Natural killer cell (primary cell): ENCODE measurements at regions not wholly inside any gene's neighbourhood (a gene's known extent, or its start where the extent isn't known, plus 50 kb on each side); places are given as distances from the start of the nearest gene placed in this dataset.

Source experiments
- ATAC-seq, 3 donors: fragments of 150-1000 bp in 2 of 3; fragments of 200-7000 bp in 1 of 3; cut with Tn5 transposase; 1 replicate in 1 of 3; 2 replicates in 2 of 3; pipeline ENCODE4 v1.10.0; 2021; ENCODE audit warnings: mild to moderate bottlenecking in 2 of 3, moderate library complexity in 2 of 3
- DNase-seq, 2 donors: peaks; one replicate each; pipeline versions ENCODE4 v3.0.0 to v3.0.0-alpha.2; 2013 to 2021; ENCODE audit warnings: mixed read lengths in 1 of 2
- H3K27ac ChIP-seq: one replicate; pipeline ENCODE4 v1.5.1; 2013; ENCODE audit warnings: mild to moderate bottlenecking, low read length
- H3K27me3 ChIP-seq: one replicate; pipeline ENCODE4 v1.6.1; 2013; ENCODE audit warnings: low read length; ENCODE audit not compliant: control insufficient read depth, insufficient read depth
- H3K36me3 ChIP-seq: one replicate; pipeline ENCODE4 v1.6.1; 2013; ENCODE audit warnings: low read length; ENCODE audit not compliant: control insufficient read depth, insufficient read depth
- H3K4me1 ChIP-seq: one replicate; pipeline ENCODE4 v1.6.1; 2013; ENCODE audit warnings: low read length; ENCODE audit not compliant: control insufficient read depth, insufficient read depth
- H3K4me3 ChIP-seq: one replicate; pipeline ENCODE4 v1.5.1; 2013; ENCODE audit warnings: low read length
- H3K9me3 ChIP-seq: one replicate; pipeline ENCODE4 v1.6.1; 2013; ENCODE audit warnings: low read length; ENCODE audit not compliant: control insufficient read depth, insufficient read depth
- H3K27ac Mint-ChIP-seq, 2 donors: one replicate each; pipeline ENCODE4 v1.8.0; 2022; ENCODE audit warnings: mild to moderate bottlenecking in 2 of 2, mixed read lengths in 2 of 2, moderate library complexity in 1 of 2
- H3K27me3 Mint-ChIP-seq, 2 donors: one replicate each; pipeline ENCODE4 v1.8.0; 2022; ENCODE audit warnings: low read depth in 2 of 2, mixed read lengths in 2 of 2
- H3K36me3 Mint-ChIP-seq: one replicate; pipeline ENCODE4 v1.8.0; 2022; ENCODE audit warnings: mixed read lengths
- H3K4me1 Mint-ChIP-seq, 2 donors: one replicate each; pipeline ENCODE4 v1.8.0; 2022; ENCODE audit warnings: mixed read lengths in 2 of 2
- H3K4me3 Mint-ChIP-seq: one replicate; pipeline ENCODE4 v1.8.0; 2022; ENCODE audit warnings: mild to moderate bottlenecking, moderate library complexity, mixed read lengths
- H3K9me3 Mint-ChIP-seq, 2 donors: one replicate each; pipeline ENCODE4 v1.8.0; 2022; ENCODE audit warnings: mixed read lengths in 2 of 2
- WGBS: methylation state at CpG from one replicate; pipeline ENCODE4 v1.1.7; 2013; ENCODE audit warnings: missing lambda C conversion rate; ENCODE audit not compliant: insufficient coverage; 5-methylcytosine and 5-hydroxymethylcytosine counted together
- intact Hi-C: fragments of 100-400 bp; cut with micrococcal nuclease; formaldehyde crosslinking; loops from one replicate; pipeline ENCODE4 v1.14.2; 2022
- TF ChIP-seq, protein P1 (sequence below): fragments of 200-600 bp; IDR thresholded peaks from one replicate; pipeline ENCODE4 v1.8.0; 2022; ENCODE audit warnings: antibody characterized with exemption

DNA sequence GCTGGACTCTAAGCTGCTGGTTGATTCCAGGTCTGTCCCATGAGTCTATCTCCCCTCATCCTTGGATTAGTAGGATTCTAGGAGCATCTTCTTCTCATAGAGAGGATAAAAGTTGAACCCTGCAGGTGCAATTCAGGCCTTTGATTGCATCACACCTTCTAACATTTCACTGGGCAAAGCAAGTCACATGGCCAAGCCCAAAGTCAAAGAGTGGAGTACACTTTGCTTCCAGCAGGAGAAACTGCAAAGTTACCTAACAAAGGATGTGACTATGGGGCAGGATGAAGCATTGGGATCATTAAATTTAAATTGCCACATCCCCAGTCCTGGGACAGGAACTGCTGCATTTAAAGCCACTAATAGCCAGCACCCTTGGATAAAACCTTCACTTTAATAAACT, 51.0 kb upstream of the EGFLAM start:
- ATAC-seq (no peak), DNase-seq (no peak)
- Mint-ChIP-seq H3K4me1 (no peaks in the 10 kb centered on the region), H3K9me3 (no peaks in the 10 kb centered on the region), H3K4me3 (no peak overlapping the region), H3K27ac (no peak overlapping the region), H3K27me3 (peaks cover 0 to 7% of the 10 kb centered on the region in 2 donors), H3K36me3 (no peaks in the 10 kb centered on the region)
- H3K4me1 ChIP-seq: no peaks in the 10 kb centered on the region
- intact Hi-C loops: no loop called here
- H3K27ac ChIP-seq: no peak overlapping the region
- H3K9me3 ChIP-seq: no peaks in the 10 kb centered on the region
- H3K4me3 ChIP-seq: no peak overlapping the region
- no peaks in the 10 kb centered on the region for H3K36me3 ChIP-seq
- no peaks in the 10 kb centered on the region for H3K27me3 ChIP-seq
- TF ChIP-seq, protein P1, sequence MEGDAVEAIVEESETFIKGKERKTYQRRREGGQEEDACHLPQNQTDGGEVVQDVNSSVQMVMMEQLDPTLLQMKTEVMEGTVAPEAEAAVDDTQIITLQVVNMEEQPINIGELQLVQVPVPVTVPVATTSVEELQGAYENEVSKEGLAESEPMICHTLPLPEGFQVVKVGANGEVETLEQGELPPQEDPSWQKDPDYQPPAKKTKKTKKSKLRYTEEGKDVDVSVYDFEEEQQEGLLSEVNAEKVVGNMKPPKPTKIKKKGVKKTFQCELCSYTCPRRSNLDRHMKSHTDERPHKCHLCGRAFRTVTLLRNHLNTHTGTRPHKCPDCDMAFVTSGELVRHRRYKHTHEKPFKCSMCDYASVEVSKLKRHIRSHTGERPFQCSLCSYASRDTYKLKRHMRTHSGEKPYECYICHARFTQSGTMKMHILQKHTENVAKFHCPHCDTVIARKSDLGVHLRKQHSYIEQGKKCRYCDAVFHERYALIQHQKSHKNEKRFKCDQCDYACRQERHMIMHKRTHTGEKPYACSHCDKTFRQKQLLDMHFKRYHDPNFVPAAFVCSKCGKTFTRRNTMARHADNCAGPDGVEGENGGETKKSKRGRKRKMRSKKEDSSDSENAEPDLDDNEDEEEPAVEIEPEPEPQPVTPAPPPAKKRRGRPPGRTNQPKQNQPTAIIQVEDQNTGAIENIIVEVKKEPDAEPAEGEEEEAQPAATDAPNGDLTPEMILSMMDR: no peak

- 86% methylated on average over 4 of the region's 4 CpGs for WGBS
- no peaks in the 10 kb centered on the region for H3K4me1 Mint-ChIP-seq
- no peak overlapping the region for H3K27ac ChIP-seq
- no peaks in the 10 kb centered on the region for H3K36me3 Mint-ChIP-seq
- H3K4me3 Mint-ChIP-seq: no peak overlapping the region
- intact Hi-C loops: no loop called here
- no peak overlapping the region for H3K4me3 ChIP-seq
- H3K9me3 Mint-ChIP-seq: peaks cover 0 to 3% of the 10 kb centered on the region in 2 donors
- no peaks in the 10 kb centered on the region for H3K36me3 ChIP-seq
- TF ChIP-seq, protein P1: no peak
- H3K27me3 ChIP-seq: no peaks in the 10 kb centered on the region
- no peaks in the 10 kb centered on the region for H3K9me3 ChIP-seq
- ATAC-seq: no peak
- H3K27me3 Mint-ChIP-seq: peaks cover 0 to 3% of the 10 kb centered on the region in 2 donors
- H3K27ac Mint-ChIP-seq: no peak overlapping the region
- DNase-seq: no peak
- no peaks in the 10 kb centered on the region for H3K4me1 ChIP-seq
These were observed 55.6 kb upstream of the EGFLAM start for GRCh38 chr5:38202741-38203140.

DNA sequence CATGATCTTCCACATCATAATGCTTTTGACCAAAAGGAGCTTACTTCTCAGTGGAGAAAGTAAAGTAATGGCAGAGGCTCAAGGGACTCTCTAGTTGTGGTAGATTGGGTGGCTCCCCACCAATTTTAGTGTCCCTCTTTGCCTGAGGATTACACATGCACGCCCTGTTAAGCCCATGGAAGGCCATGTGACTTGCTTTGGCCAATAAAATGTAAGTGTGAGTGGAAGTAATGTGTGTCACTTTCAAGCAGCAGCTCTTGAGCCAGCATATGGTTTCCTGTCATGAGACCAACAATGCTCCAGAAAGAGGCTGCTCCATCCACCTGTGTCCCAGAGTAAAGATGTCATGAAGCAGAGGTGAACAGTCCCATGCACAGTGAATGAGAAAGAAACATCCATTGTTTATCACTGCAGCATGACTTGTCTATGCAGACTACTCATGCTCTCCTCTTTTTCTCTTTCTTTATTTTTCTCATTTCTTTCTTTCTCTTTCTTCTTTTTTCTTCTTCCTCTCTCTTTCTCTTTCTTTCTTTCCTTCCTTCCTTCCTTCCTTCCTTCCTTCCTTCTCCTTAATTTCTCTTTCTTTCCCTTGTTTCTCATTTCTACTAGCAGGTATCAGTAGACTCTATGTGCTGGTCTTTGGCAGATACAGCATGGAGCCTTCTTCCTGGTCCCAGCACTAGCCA, 57.3 kb upstream of the EGFLAM start:
- TF ChIP-seq, protein P1: no peak
- Mint-ChIP-seq H3K27ac (no peak overlapping the region), H3K36me3 (no peaks in the 10 kb centered on the region), H3K4me3 (no peak overlapping the region), H3K27me3 (peaks cover under 1 to 3% of the 10 kb centered on the region in 2 donors), H3K4me1 (no peaks in the 10 kb centered on the region), H3K9me3 (peaks cover 0 to 3% of the 10 kb centered on the region in 2 donors)
- DNase-seq (no peak), ATAC-seq (no peak)
- Histone ChIP-seq H3K9me3 (no peaks in the 10 kb centered on the region), H3K4me3 (no peak overlapping the region), H3K36me3 (no peaks in the 10 kb centered on the region), H3K27ac (no peak overlapping the region), H3K27me3 (no peaks in the 10 kb centered on the region), H3K4me1 (no peaks in the 10 kb centered on the region)
- 67% methylated on average over 1 of the region's 1 CpG for WGBS
- intact Hi-C loops: no loop called here

- no peak overlapping the region for H3K4me3 Mint-ChIP-seq
- H3K4me1 ChIP-seq: no peaks in the 10 kb centered on the region
- H3K36me3 Mint-ChIP-seq: no peaks in the 10 kb centered on the region
- H3K27me3 ChIP-seq: no peaks in the 10 kb centered on the region
- no peak for DNase-seq
- peaks cover 0 to 3% of the 10 kb centered on the region in 2 donors for H3K9me3 Mint-ChIP-seq
- H3K27me3 Mint-ChIP-seq: peaks cover 11 to 30% of the 10 kb centered on the region in 2 donors
- H3K4me1 Mint-ChIP-seq: peaks cover 0 to 6% of the 10 kb centered on the region in 2 donors
- H3K36me3 ChIP-seq: no peaks in the 10 kb centered on the region
- ATAC-seq: no peak
- no peak overlapping the region for H3K4me3 ChIP-seq
- H3K9me3 ChIP-seq: no peaks in the 10 kb centered on the region
- H3K27ac ChIP-seq: no peak overlapping the region
- TF ChIP-seq, protein P1: no peak
- WGBS: 95% methylated on average over 3 of the region's 3 CpGs
- H3K27ac Mint-ChIP-seq: no peak overlapping the region
- intact Hi-C loops: no loop called here
These were observed 61.2 kb upstream of the EGFLAM start for GRCh38 chr5:38197118-38197517.
